ENCODE measurements at regions not wholly inside any gene's neighbourhood (a gene's known extent, or its start where the extent isn't known, plus 50 kb on each side); places are given as distances from the start of the nearest gene placed in this dataset.

DNA sequence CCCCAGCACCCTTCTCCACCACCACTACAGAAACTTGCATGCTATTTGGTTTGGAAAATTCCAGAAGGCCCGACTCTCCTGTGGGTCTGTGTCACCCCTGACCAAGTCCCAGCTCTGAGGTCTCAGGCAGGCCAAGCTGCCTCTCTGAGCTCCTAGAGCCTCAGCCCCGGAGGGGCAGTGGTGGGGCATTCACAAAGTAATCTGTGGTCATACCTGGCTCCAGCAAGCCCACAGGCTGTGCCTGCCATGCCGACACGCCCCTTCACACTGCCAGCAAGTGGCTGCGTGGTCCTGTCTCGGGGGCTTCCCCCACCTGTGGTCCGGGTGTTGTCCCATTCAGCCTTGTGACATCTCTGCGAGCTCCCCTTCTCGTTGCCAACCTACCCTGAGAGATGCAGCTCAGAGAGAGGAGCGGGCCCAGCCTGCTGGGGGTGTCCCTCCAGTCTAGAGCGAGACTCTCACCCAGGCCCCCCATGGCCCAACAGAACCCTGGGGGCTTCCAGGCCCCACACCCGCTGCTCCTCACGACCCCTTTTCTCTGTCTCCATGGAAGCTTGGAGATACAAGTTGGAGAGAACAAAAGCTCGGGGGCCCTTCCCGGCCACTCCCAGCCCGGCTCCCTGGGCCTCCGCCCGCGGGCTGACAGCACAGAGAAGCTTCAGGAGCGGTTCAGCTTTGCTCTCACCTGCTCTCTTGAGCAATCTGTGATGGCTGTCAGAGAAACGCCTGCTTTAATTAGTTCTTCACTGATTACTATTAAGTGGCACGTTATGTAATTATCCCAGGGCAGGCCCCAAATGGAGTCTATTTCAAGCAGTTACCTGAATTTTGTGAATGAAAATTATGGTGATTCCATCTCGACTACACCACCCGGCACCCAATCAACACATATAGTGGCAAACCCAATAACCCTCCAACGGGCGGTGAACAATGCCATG is 147.7 kb upstream of the PHACTR3 start:
- H3K9me3 ChIP-seq (ENCODE audit: control insufficient read depth, low read length), result peaks cover 4% of the 10 kb centered on the region
- no peak overlapping the region for H3K4me3 ChIP-seq (ENCODE audit: low read length in 2 of 2)
- no peaks in the 10 kb centered on the region for H3K4me1 ChIP-seq (ENCODE audit: control insufficient read depth in 1 of 2, insufficient read depth in 2 of 2, low read length in 2 of 2)
- H3K36me3 ChIP-seq (ENCODE audit: control insufficient read depth in 1 of 2, insufficient read depth in 2 of 2, low read length in 1 of 2), result no peaks in the 10 kb centered on the region
- no peak for ATAC-seq (ENCODE audit: low FRiP score)
- H3K27ac ChIP-seq (ENCODE audit: low read depth in 1 of 2, low read length in 2 of 2), result no peak overlapping the region
- no peaks in the 10 kb centered on the region for H3K27me3 ChIP-seq (ENCODE audit: control insufficient read depth in 1 of 2, insufficient read depth in 2 of 2, low read length in 1 of 2)
- 84 to 86% methylated on average over 26 of the region's 26 CpGs for WGBS, 2 donors
- DNase-seq, result no peak
- intact Hi-C loops (cut with DNase I), result loop anchor here (5.0 to 10.0 kb wide), 4 partner anchors 232 to 589 kb away; no protein-coding TSS in a partner anchor

DNA sequence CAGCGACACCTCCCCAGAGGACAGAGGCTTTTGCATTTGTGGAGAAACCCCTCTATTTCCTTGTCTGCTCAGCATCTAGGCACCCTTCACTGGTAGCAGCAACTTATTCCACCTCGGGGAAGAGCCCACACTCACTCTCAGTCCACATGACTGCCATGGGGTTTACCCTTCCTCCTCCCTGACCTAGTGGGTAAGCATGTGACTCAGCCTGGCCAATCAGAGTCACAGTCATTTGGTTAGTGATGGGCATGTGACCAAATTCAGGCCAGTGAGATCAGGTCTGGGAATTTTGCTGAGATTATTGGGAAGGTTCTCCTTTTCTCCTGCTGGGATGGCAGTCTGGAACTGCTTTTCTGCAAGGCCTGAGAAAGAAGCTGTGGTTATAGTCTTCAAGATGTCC is 145.7 kb upstream of the PHACTR3 start:
- no peaks in the 10 kb centered on the region for H3K4me1 ChIP-seq (ENCODE audit: control insufficient read depth in 1 of 2, insufficient read depth in 2 of 2, low read length in 2 of 2)
- no peak overlapping the region for H3K4me3 ChIP-seq (ENCODE audit: low read length in 2 of 2)
- DNase-seq, result no peak
- no peak for ATAC-seq (ENCODE audit: low FRiP score)
- intact Hi-C loops (cut with DNase I), result loop anchor here (5.0 to 10.0 kb wide), 4 partner anchors 234 to 591 kb away; no protein-coding TSS in a partner anchor
- H3K36me3 ChIP-seq (ENCODE audit: control insufficient read depth in 1 of 2, insufficient read depth in 2 of 2, low read length in 1 of 2), result no peaks in the 10 kb centered on the region
- no peak overlapping the region for H3K27ac ChIP-seq (ENCODE audit: low read depth in 1 of 2, low read length in 2 of 2)
- peaks cover 4% of the 10 kb centered on the region for H3K9me3 ChIP-seq (ENCODE audit: control insufficient read depth, low read length)
- 88 to 91% methylated on average over 2 of the region's 2 CpGs for WGBS, 2 donors
- no peaks in the 10 kb centered on the region for H3K27me3 ChIP-seq (ENCODE audit: control insufficient read depth in 1 of 2, insufficient read depth in 2 of 2, low read length in 1 of 2)

DNA sequence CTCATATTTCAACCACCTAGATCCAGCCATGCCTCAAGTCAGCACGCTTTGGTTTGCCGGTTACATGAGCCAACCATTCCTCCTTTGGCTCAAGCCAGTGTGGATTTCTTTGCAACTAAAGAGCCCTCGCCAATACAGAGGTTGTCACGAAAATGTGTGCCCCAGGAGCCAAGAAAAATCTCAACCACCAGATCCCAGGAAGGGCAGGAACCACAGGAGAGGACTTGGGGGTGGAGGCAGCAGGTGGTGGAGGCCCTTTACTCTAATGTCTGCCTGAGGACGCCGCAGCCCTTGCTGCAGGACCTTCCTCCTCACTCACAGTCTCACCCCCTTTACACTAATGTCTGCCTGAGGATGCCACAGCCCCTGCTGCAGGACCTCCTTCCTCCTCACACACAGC is 144.8 kb upstream of the PHACTR3 start:
- 77 to 80% methylated on average over 6 of the region's 6 CpGs for WGBS, 2 donors
- Histone ChIP-seq H3K36me3 (ENCODE audit: control insufficient read depth in 1 of 2, insufficient read depth in 2 of 2, low read length in 1 of 2) (no peaks in the 10 kb centered on the region), H3K9me3 (ENCODE audit: control insufficient read depth, low read length) (peaks cover 4% of the 10 kb centered on the region), H3K4me3 (ENCODE audit: low read length in 2 of 2) (no peak overlapping the region), H3K27ac (ENCODE audit: low read depth in 1 of 2, low read length in 2 of 2) (no peak overlapping the region), H3K4me1 (ENCODE audit: control insufficient read depth in 1 of 2, insufficient read depth in 2 of 2, low read length in 2 of 2) (no peaks in the 10 kb centered on the region), H3K27me3 (ENCODE audit: control insufficient read depth in 1 of 2, insufficient read depth in 2 of 2, low read length in 1 of 2) (no peaks in the 10 kb centered on the region)
- ATAC-seq (ENCODE audit: low FRiP score), result no peak
- intact Hi-C loops (cut with DNase I), result loop anchor here (5.0 to 10.0 kb wide), 4 partner anchors 235 to 592 kb away; no protein-coding TSS in a partner anchor
- no peak for DNase-seq

DNA sequence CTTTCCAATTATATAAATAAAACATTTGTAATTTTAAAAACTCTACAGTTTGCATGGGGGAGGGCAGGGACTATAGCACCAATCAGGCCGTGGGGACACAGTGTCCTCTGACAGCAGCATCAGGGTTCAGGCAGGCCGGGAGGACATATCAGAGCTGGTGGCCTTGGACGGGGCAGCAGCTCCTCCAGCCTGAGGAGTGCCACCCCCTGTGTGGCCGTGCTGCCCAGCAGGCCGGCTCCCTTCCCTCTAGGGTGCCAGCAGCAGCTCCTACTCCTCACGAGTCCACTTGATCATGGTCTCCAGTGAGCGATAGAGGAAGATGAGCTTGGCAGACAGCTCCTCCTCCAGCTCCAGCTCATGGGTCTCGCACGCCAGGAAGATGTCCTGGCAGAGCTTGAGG is 144.0 kb upstream of the PHACTR3 start:
- no peak for ATAC-seq (ENCODE audit: low FRiP score)
- Histone ChIP-seq H3K27me3 (ENCODE audit: control insufficient read depth in 1 of 2, insufficient read depth in 2 of 2, low read length in 1 of 2) (no peaks in the 10 kb centered on the region), H3K36me3 (ENCODE audit: control insufficient read depth in 1 of 2, insufficient read depth in 2 of 2, low read length in 1 of 2) (no peaks in the 10 kb centered on the region), H3K4me3 (ENCODE audit: low read length in 2 of 2) (no peak overlapping the region), H3K27ac (ENCODE audit: low read depth in 1 of 2, low read length in 2 of 2) (no peak overlapping the region), H3K4me1 (ENCODE audit: control insufficient read depth in 1 of 2, insufficient read depth in 2 of 2, low read length in 2 of 2) (no peaks in the 10 kb centered on the region), H3K9me3 (ENCODE audit: control insufficient read depth, low read length) (peaks cover 4% of the 10 kb centered on the region)
- WGBS, 2 donors, result 75 to 77% methylated on average over 9 of the region's 9 CpGs
- intact Hi-C loops (cut with DNase I), result no loop called here
- no peak for DNase-seq

DNA sequence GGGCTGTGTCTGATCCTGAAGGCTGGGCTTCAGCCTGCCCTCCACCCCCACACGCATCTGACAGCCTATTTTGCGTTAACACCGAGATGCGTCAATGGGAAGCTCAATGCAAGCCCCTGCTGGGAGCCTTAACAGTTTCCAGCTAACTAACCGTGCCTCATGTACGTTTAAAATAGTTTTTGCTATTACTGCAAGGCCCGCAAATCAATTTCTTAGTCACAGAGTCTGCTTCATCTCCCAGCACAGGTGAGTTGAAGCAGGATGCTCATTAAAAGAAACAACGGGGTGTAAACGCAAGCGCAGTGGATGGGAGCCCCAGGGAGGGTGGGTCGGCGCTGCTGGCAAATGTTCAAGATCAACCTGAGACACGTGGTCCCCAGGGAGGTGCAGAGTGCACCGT is 142.8 kb upstream of the PHACTR3 start:
- WGBS, 2 donors, result 67 to 68% methylated on average over 14 of the region's 14 CpGs
- Histone ChIP-seq H3K9me3 (ENCODE audit: control insufficient read depth, low read length) (peaks cover 4% of the 10 kb centered on the region), H3K27ac (ENCODE audit: low read depth in 1 of 2, low read length in 2 of 2) (no peak overlapping the region), H3K36me3 (ENCODE audit: control insufficient read depth in 1 of 2, insufficient read depth in 2 of 2, low read length in 1 of 2) (no peaks in the 10 kb centered on the region), H3K27me3 (ENCODE audit: control insufficient read depth in 1 of 2, insufficient read depth in 2 of 2, low read length in 1 of 2) (no peaks in the 10 kb centered on the region), H3K4me3 (ENCODE audit: low read length in 2 of 2) (no peak overlapping the region), H3K4me1 (ENCODE audit: control insufficient read depth in 1 of 2, insufficient read depth in 2 of 2, low read length in 2 of 2) (no peaks in the 10 kb centered on the region)
- no peak for ATAC-seq (ENCODE audit: low FRiP score)
- intact Hi-C loops (cut with DNase I), result no loop called here
- DNase-seq, result no peak

DNA sequence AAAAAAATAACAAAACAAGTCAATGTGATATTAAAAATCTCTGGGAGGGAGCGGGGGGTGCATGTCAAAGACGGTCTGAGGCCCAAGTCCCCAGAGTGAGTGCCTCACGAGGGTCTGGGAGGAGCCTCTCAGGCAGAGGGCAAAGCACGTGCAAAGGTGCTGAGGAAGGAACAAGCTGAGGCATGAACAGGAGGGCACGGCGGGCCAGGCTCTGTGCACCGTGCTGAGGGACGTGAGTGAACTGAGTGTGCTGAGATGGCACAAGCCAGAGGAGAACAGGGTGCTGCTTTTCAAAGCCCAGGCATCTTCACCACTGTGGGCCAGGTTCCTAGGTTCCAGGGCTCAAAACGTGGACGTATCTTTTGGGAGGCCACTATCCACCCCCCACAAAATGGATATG is 142.1 kb upstream of the PHACTR3 start:
- intact Hi-C loops (cut with DNase I), result no loop called here
- 66 to 68% methylated on average over 10 of the region's 10 CpGs for WGBS, 2 donors

DNA sequence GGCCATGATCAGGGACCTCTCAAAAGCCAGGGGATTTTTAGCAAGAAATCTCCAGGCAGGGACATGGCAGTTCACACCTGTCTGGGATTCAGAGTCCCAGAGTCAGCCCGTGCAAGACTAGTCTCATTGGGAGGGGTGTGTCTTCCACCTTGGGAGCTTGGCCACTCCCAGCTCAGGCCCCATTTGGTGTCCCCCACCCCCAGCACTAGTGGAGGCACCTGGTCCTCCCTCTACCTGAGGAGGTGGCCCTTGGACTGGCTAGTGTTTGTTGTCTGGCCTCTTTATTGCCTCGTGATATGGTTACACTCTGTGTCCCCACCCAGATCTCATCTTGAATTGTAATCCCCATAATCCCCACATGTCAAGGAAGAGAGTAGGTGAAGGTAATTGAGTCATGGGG is 140.8 kb upstream of the PHACTR3 start:
- Histone ChIP-seq H3K36me3 (ENCODE audit: control insufficient read depth in 1 of 2, insufficient read depth in 2 of 2, low read length in 1 of 2) (no peaks in the 10 kb centered on the region), H3K4me3 (ENCODE audit: low read length in 2 of 2) (no peak overlapping the region), H3K9me3 (ENCODE audit: control insufficient read depth, low read length) (peaks cover 4% of the 10 kb centered on the region), H3K4me1 (ENCODE audit: control insufficient read depth in 1 of 2, insufficient read depth in 2 of 2, low read length in 2 of 2) (no peaks in the 10 kb centered on the region), H3K27ac (ENCODE audit: low read depth in 1 of 2, low read length in 2 of 2) (no peak overlapping the region), H3K27me3 (ENCODE audit: control insufficient read depth in 1 of 2, insufficient read depth in 2 of 2, low read length in 1 of 2) (no peaks in the 10 kb centered on the region)
- no peak for DNase-seq
- WGBS, 2 donors, result 63 to 70% methylated on average over 2 of the region's 2 CpGs
- intact Hi-C loops (cut with DNase I), result no loop called here
- ATAC-seq (ENCODE audit: low FRiP score), result no peak

More for the DNA sequence above, 142.1 kb upstream of the PHACTR3 start:
- no peaks in the 10 kb centered on the region for H3K27me3 ChIP-seq (ENCODE audit: control insufficient read depth in 1 of 2, insufficient read depth in 2 of 2, low read length in 1 of 2)
- ATAC-seq (ENCODE audit: low FRiP score), result no peak
- H3K27ac ChIP-seq (ENCODE audit: low read depth in 1 of 2, low read length in 2 of 2), result no peak overlapping the region
- H3K9me3 ChIP-seq (ENCODE audit: control insufficient read depth, low read length), result peaks cover 4% of the 10 kb centered on the region
- no peak overlapping the region for H3K4me3 ChIP-seq (ENCODE audit: low read length in 2 of 2)
- H3K36me3 ChIP-seq (ENCODE audit: control insufficient read depth in 1 of 2, insufficient read depth in 2 of 2, low read length in 1 of 2), result no peaks in the 10 kb centered on the region
- no peak for DNase-seq
- H3K4me1 ChIP-seq (ENCODE audit: control insufficient read depth in 1 of 2, insufficient read depth in 2 of 2, low read length in 2 of 2), result no peaks in the 10 kb centered on the region

DNA sequence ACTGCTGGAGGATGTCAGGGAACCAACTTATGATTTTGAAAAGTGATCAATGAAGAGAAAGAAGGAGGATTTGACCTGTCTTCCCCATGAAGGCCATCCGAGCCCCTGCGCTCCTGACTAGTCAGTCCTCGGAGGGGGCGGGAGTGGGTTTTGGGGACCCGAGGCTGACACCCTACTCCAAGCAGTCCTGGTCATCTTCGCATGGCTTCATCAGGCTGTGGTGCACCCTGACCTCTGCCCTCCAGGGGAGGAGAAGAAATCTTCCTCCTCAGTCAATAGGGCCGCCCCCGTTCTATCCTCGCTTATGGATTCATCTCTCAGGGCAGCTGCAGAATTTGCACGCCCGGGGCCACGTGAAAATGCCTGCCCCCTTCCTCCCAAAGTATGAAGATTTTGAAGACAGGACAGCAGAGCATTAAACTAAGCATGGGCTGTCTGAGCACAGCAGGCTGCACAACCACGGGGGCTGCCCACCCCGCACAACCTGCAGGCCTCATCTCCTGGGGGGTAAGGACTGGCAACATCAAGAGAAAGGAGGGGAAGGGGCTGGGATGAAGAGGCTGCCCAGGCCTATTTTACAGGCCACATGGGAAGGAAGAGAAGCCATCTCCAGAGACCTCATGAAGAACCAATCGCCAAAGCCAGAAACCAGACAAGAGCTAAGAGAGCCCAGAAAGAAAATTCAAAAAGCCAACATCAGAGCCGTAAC is 138.1 kb upstream of the PHACTR3 start:
- WGBS, 2 donors, result 91% methylated on average over 16 of the region's 16 CpGs
- Histone ChIP-seq H3K27me3 (ENCODE audit: control insufficient read depth in 1 of 2, insufficient read depth in 2 of 2, low read length in 1 of 2) (no peaks in the 10 kb centered on the region), H3K27ac (ENCODE audit: low read depth in 1 of 2, low read length in 2 of 2) (no peak overlapping the region), H3K4me1 (ENCODE audit: control insufficient read depth in 1 of 2, insufficient read depth in 2 of 2, low read length in 2 of 2) (no peaks in the 10 kb centered on the region), H3K4me3 (ENCODE audit: low read length in 2 of 2) (no peak overlapping the region), H3K36me3 (ENCODE audit: control insufficient read depth in 1 of 2, insufficient read depth in 2 of 2, low read length in 1 of 2) (no peaks in the 10 kb centered on the region), H3K9me3 (ENCODE audit: control insufficient read depth, low read length) (no peaks in the 10 kb centered on the region)
- ATAC-seq (ENCODE audit: low FRiP score) (no peak), DNase-seq (no peak)
- intact Hi-C loops (cut with DNase I), result no loop called here
